Ovary (tissue), 3 donors: ENCODE measurements at regions not wholly inside any gene's neighbourhood (a gene's known extent, or its start where the extent isn't known, plus 50 kb on each side); places are given as distances from the start of the nearest gene placed in this dataset.

Experiments used
- POLR2A ChIP-seq: fragments of 450-650 bp; IDR thresholded peaks from one replicate; pipeline ENCODE4 v1.6.1; 2017; ENCODE audit warnings: antibody characterized with exemption, mild to moderate bottlenecking, moderate library complexity
- TF ChIP-seq, protein P1 (sequence below), 3 donors: fragments of 450-650 bp in 2 of 3; fragments of 200-600 bp in 1 of 3; IDR thresholded peaks; one replicate each; pipeline versions ENCODE4 v1.5.1 to v1.8.0; 2016 to 2022; ENCODE audit warnings: antibody characterized with exemption in 3 of 3, mild to moderate bottlenecking in 1 of 3
- donor health status: DM: no; HTN: no; CAD: no.

- TF ChIP-seq, protein P1, sequence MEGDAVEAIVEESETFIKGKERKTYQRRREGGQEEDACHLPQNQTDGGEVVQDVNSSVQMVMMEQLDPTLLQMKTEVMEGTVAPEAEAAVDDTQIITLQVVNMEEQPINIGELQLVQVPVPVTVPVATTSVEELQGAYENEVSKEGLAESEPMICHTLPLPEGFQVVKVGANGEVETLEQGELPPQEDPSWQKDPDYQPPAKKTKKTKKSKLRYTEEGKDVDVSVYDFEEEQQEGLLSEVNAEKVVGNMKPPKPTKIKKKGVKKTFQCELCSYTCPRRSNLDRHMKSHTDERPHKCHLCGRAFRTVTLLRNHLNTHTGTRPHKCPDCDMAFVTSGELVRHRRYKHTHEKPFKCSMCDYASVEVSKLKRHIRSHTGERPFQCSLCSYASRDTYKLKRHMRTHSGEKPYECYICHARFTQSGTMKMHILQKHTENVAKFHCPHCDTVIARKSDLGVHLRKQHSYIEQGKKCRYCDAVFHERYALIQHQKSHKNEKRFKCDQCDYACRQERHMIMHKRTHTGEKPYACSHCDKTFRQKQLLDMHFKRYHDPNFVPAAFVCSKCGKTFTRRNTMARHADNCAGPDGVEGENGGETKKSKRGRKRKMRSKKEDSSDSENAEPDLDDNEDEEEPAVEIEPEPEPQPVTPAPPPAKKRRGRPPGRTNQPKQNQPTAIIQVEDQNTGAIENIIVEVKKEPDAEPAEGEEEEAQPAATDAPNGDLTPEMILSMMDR (IDR thresholded peaks at IDR 0.05) = no peak
- TF ChIP-seq POLR2A = no peak
Observed at GRCh38 chr10:106355450-106355849, 809.1 kb downstream of the SORCS1 start.
